Sigmoid colon (tissue), 6 donors: ENCODE measurements at regions not wholly inside any gene's neighbourhood (a gene's known extent, or its start where the extent isn't known, plus 50 kb on each side); places are given as distances from the start of the nearest gene placed in this dataset.

ENCODE experiments used
- DNase-seq: peaks from one replicate; pipeline ENCODE4 v3.0.0-alpha.2; 2019
- H3K27ac ChIP-seq, 4 donors: fragments of 200-600 bp; sonication (generic); one replicate each; pipeline ENCODE4 v1.5.1; 2016 to 2019; ENCODE audit warnings: mild to moderate bottlenecking in 1 of 4
- H3K27me3 ChIP-seq, 3 donors: fragments of 200-600 bp; sonication (generic); one replicate each; pipeline ENCODE4 v1.5.1; 2019; ENCODE audit warnings: mild to moderate bottlenecking in 1 of 3
- H3K36me3 ChIP-seq, 4 donors: fragments of 200-600 bp; sonication (generic); one replicate each; pipeline ENCODE4 v1.5.1; 2016 to 2019
- H3K4me1 ChIP-seq, 4 donors: fragments of 200-600 bp; sonication (generic); one replicate each; pipeline ENCODE4 v1.5.1; 2017 to 2019
- H3K4me3 ChIP-seq, 4 donors: fragments of 200-600 bp; sonication (generic); one replicate each; pipeline ENCODE4 v1.5.1; 2017 to 2019; ENCODE audit warnings: mild to moderate bottlenecking in 2 of 4, moderate library complexity in 1 of 4
- H3K9me3 ChIP-seq, 4 donors: fragments of 200-600 bp in 3 of 4; sonication (generic) in 3 of 4; one replicate each; pipeline versions ENCODE4 v1.5.1 to v1.6.1; 2013 to 2019
- EP300 ChIP-seq, 4 donors: sonication (generic); formaldehyde crosslinking; IDR thresholded peaks; one replicate each; pipeline ENCODE4 v1.6.1; 2017; ENCODE audit warnings: antibody characterized with exemption in 4 of 4
- POLR2A ChIP-seq, 2 donors: fragments of 450-650 bp; IDR thresholded peaks; one replicate each; pipeline ENCODE4 v1.6.1; 2016; ENCODE audit warnings: antibody characterized with exemption in 2 of 2, mild to moderate bottlenecking in 2 of 2, moderate library complexity in 2 of 2
- POLR2AphosphoS5 ChIP-seq, 4 donors: sonication (generic); formaldehyde crosslinking; IDR thresholded peaks; one replicate each; pipeline ENCODE4 v1.6.1; 2017; ENCODE audit warnings: antibody characterized with exemption in 4 of 4
- WGBS, 2 donors: extraction: QIAGEN DNeasy Blood & Tissue Kit; methylation state at CpG; one replicate each; pipeline ENCODE4 v1.1.7; 2013; 5-methylcytosine and 5-hydroxymethylcytosine counted together
- intact Hi-C: fragments of 100-400 bp; cut with DNase I; formaldehyde crosslinking; loops from one replicate; pipeline ENCODE4 v1.15.1; 2023
- TF ChIP-seq, protein P1 (sequence below), 4 experiments: fragments of 450-650 bp in 3 of 4; fragments of 200-600 bp in 1 of 4; IDR thresholded peaks; one replicate each; pipeline ENCODE4 v1.5.1; 2016 to 2019; ENCODE audit warnings: antibody characterized with exemption in 4 of 4, mild to moderate bottlenecking in 3 of 4, moderate library complexity in 2 of 4
- donor health status: healthy with polysubstance abuse.
- donor health status: healthy.

GRCh38 chr6:139522511-139523220, 148.2 kb upstream of the CITED2 start:
- Histone ChIP-seq H3K4me3 (no peak overlapping the region), H3K9me3 (no peaks in the 10 kb centered on the region), H3K36me3 (no peaks in the 10 kb centered on the region), H3K27me3 (no peaks in the 10 kb centered on the region), H3K27ac (no peak overlapping the region), H3K4me1 (peaks cover 0 to 8% (median 0%) of the 10 kb centered on the region in 4 donors)
- intact Hi-C loops, result no loop called here
- WGBS, 2 donors, result 59 to 84% methylated on average over 3 of the region's 3 CpGs
- TF ChIP-seq EP300 (IDR thresholded peaks at IDR 0.05) (no peak), POLR2A (IDR thresholded peaks at IDR 0.05) (no peak), POLR2AphosphoS5 (IDR thresholded peaks at IDR 0.05) (no peak)
- TF ChIP-seq, protein P1, sequence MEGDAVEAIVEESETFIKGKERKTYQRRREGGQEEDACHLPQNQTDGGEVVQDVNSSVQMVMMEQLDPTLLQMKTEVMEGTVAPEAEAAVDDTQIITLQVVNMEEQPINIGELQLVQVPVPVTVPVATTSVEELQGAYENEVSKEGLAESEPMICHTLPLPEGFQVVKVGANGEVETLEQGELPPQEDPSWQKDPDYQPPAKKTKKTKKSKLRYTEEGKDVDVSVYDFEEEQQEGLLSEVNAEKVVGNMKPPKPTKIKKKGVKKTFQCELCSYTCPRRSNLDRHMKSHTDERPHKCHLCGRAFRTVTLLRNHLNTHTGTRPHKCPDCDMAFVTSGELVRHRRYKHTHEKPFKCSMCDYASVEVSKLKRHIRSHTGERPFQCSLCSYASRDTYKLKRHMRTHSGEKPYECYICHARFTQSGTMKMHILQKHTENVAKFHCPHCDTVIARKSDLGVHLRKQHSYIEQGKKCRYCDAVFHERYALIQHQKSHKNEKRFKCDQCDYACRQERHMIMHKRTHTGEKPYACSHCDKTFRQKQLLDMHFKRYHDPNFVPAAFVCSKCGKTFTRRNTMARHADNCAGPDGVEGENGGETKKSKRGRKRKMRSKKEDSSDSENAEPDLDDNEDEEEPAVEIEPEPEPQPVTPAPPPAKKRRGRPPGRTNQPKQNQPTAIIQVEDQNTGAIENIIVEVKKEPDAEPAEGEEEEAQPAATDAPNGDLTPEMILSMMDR (IDR thresholded peaks at IDR 0.05), result no peak
- DNase-seq, result no peak

DNA sequence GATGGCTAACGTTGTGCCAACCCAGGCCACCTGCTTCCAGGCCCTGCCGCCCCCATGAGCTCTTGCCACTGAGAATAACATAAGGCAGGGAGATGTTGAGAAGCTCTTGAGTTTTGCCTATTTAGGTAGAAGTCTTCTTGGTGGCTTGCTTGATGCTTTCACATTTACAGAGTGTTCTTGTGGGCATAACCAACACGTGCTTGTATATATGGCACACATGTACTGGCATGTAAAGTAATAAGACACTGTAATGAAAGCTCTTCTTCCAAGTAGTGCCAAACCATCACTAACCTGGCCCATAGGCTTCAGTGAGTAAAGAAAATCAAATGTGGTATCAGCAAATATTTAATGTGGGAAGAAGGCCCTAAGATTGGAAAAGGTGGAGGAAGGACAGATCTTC, 146.9 kb upstream of the CITED2 start:
- Histone ChIP-seq H3K4me1 (peaks cover 0 to 8% (median 0%) of the 10 kb centered on the region in 4 donors), H3K27ac (no peak overlapping the region), H3K9me3 (no peaks in the 10 kb centered on the region), H3K4me3 (no peak overlapping the region), H3K27me3 (no peaks in the 10 kb centered on the region), H3K36me3 (no peaks in the 10 kb centered on the region)
- no peak for DNase-seq
- TF ChIP-seq, protein P1 (IDR thresholded peaks at IDR 0.05), result no peak
- TF ChIP-seq POLR2AphosphoS5 (IDR thresholded peaks at IDR 0.05), result no peak
- no peak for TF ChIP-seq POLR2A (IDR thresholded peaks at IDR 0.05)
- no peak for TF ChIP-seq EP300 (IDR thresholded peaks at IDR 0.05)
- intact Hi-C loops, result no loop called here
- 95 to 97% methylated on average over 3 of the region's 3 CpGs for WGBS, 2 donors

DNA sequence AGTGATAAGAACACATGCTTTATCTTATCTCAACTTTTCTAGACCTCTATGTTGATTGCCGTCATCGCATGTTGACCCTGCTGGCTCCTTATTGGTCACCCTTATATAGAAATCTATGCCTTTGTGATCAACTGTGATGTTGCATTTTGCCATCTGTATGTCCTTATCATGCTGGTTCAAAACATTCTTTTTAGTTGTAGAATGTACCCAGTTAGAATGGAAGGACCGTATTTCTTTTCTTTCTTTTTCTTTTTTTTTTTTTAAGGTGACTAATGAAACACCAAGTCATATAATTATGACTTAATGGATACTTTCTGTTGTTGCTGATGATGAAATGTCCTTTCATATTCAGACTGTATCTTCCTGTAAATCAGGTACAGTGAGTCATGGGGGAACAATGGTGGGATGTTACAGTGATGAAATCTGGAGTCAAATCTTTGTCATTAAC, 145.9 kb upstream of the CITED2 start:
- no peak overlapping the region for H3K4me3 ChIP-seq
- 89 to 92% methylated on average over 3 of the region's 3 CpGs for WGBS, 2 donors
- intact Hi-C loops, result no loop called here
- H3K27ac ChIP-seq, result no peak overlapping the region
- DNase-seq, result no peak
- no peak for TF ChIP-seq EP300 (IDR thresholded peaks at IDR 0.05)
- TF ChIP-seq, protein P1 (IDR thresholded peaks at IDR 0.05), result no peak
- no peak for TF ChIP-seq POLR2A (IDR thresholded peaks at IDR 0.05)
- TF ChIP-seq POLR2AphosphoS5 (IDR thresholded peaks at IDR 0.05), result no peak
- no peaks in the 10 kb centered on the region for H3K36me3 ChIP-seq
- H3K4me1 ChIP-seq, result peaks cover 0 to 8% (median 0%) of the 10 kb centered on the region in 4 donors
- no peaks in the 10 kb centered on the region for H3K27me3 ChIP-seq
- no peaks in the 10 kb centered on the region for H3K9me3 ChIP-seq

GRCh38 chr6:139519571-139520031, 145.2 kb upstream of the CITED2 start:
- Histone ChIP-seq H3K9me3 (no peaks in the 10 kb centered on the region), H3K27me3 (no peaks in the 10 kb centered on the region), H3K36me3 (no peaks in the 10 kb centered on the region), H3K4me3 (no peak overlapping the region), H3K4me1 (peaks cover 0 to 4% (median 0%) of the 10 kb centered on the region in 4 donors), H3K27ac (no peak overlapping the region)
- intact Hi-C loops, result no loop called here
- DNase-seq, result no peak
- 94 to 97% methylated on average over 5 of the region's 5 CpGs for WGBS, 2 donors
- TF ChIP-seq EP300 (IDR thresholded peaks at IDR 0.05) (no peak), POLR2AphosphoS5 (IDR thresholded peaks at IDR 0.05) (no peak), POLR2A (IDR thresholded peaks at IDR 0.05) (no peak)
- TF ChIP-seq, protein P1 (IDR thresholded peaks at IDR 0.05), result no peak
